GM13977 (cell line): ENCODE measurements at regions not wholly inside any gene's neighbourhood (a gene's known extent, or its start where the extent isn't known, plus 50 kb on each side); places are given as distances from the start of the nearest gene placed in this dataset.

Experiments
- DNase-seq: peaks from one replicate; pipeline ENCODE4 v3.0.0; 2012; ENCODE audit warnings: low spot score
- in situ Hi-C: fragments of 300-500 bp; cut with MboI; formaldehyde crosslinking; loops from one replicate; pipeline ENCODE4 v1.12.0; 2022; ENCODE audit warnings: low sequenced_read_pairs, low pct_unique_long_range_greater_than_20kb, mixed read lengths, inconsistent platforms; ENCODE audit not compliant: unreplicated experiment
- TF ChIP-seq, protein P1 (sequence below): IDR thresholded peaks from 2 replicates; pipeline ENCODE4 v1.5.1; 2012; ENCODE audit warnings: mild to moderate bottlenecking, control low read depth; ENCODE audit not compliant: insufficient read depth; ENCODE audit errors: extremely low read depth, missing control alignments

DNA sequence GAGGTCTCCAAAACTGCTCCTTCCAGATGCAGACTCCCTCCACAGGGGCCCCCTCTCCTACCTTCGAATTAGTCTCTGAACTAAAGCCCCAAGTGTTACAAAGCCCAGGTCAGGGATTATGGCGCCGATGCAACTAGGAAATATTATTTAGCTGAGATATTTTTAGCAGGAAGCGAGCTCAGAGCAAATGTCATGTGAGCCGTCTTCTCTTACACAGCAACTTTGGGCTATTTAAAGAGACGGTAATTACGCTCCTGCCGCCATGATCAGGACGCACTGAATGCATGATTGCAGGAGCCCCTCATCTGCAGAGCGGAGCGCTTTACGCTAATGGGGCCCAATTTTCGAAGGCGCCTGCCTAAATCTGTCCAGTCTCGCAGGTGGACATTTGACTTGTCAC lies 55.3 kb upstream of the TARDBP start:
- TF ChIP-seq, protein P1, sequence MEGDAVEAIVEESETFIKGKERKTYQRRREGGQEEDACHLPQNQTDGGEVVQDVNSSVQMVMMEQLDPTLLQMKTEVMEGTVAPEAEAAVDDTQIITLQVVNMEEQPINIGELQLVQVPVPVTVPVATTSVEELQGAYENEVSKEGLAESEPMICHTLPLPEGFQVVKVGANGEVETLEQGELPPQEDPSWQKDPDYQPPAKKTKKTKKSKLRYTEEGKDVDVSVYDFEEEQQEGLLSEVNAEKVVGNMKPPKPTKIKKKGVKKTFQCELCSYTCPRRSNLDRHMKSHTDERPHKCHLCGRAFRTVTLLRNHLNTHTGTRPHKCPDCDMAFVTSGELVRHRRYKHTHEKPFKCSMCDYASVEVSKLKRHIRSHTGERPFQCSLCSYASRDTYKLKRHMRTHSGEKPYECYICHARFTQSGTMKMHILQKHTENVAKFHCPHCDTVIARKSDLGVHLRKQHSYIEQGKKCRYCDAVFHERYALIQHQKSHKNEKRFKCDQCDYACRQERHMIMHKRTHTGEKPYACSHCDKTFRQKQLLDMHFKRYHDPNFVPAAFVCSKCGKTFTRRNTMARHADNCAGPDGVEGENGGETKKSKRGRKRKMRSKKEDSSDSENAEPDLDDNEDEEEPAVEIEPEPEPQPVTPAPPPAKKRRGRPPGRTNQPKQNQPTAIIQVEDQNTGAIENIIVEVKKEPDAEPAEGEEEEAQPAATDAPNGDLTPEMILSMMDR: no peak
- in situ Hi-C loops: no loop called here

DNA sequence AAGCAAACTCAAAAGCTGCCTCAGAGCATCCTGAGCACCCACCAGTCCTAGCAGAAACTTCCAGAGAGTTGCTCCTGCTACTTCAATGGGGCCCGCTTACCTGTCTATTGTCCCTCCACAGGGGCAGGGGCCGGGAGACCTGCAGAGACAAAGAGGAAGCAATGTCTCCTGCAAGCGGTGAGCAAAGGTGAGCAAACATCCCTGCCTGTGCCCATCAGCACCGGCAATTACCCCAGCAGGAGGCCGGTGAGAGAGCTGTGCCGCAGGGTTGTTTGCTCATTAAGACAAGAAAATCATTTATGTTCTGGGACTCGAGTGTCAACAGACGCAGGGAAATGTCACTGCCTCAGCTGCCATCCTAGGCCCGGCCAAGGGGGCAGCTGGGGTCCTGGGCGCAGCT lies 53.8 kb upstream of the TARDBP start:
- TF ChIP-seq, protein P1: no peak
- DNase-seq: no peak
- in situ Hi-C loops: no loop called here

More for the DNA sequence above, 55.3 kb upstream of the TARDBP start:
- no peak for DNase-seq

DNA sequence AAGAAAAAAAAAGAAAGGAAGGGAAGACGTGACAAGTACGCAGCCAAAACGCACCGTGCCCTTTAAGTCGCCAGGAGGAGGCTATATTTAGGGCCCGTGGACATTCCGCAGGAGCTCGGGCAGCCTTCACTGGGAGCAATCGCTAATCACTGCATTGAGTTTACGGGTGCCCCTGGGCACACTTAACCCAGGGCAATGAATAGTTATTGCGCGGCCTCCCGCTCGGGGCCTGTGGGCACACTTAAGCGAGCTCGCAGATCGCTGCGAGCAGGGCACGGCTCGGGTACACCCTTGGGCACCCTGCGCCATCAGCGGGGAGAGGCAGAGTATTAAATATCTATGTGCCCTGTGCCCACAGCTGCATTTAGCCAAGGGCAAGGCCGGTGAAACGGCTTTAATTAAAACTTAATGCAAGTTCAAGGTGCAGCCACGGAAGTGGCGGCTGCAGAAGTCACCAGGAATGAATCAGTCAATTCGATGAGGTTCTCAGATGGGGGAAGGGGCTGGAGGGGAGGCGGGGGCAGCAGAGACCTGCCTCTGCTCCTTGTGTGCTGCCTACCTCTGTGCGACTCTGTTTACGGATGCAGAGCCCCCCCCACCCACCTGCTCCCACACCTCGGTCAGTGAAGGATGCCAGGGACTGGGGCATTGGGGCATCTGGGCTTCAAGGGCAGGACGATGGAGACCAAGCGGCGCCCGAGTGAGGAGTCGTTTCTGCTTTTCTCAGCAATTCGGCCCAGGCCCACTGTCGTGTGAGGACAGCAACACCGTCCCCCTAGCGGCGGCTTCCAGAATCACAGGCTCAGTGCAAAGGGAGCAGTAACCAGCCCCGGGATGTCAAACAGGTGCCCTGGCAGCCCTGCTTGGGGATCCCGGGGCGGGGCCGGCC lies 51.8 kb upstream of the TARDBP start:
- in situ Hi-C loops: no loop called here
- TF ChIP-seq, protein P1: peak; percentile 90

DNA sequence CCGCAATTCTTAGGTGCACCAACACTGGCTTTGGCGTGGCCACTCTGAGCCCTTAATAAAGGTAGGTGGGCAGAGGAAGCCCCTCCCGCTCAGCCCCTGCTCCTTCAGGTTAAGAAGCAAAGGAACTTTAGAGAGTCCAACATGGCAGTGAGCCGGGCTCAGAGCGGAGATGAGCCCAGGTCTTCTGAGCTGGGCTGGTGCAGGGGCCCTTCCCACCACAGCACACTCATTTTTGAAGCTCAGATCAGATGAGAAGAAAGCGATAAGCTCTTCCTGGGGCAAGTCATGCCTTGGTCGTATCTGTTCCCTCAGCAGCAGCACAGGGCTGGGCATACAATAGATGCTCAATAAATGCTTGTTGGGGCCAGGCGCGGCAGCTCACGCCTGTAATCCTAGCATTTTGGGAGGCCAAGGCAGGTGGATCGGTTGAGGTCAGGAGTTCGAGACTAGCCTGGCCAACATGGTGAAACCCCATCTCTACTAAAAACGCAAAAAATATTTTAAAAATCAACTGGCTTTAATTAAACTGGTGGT lies 51.1 kb upstream of the TARDBP start:
- in situ Hi-C loops: no loop called here
- TF ChIP-seq, protein P1: no peak
- DNase-seq: no peak

More for the DNA sequence above, 51.8 kb upstream of the TARDBP start:
- peak; percentile 89 for DNase-seq

DNA sequence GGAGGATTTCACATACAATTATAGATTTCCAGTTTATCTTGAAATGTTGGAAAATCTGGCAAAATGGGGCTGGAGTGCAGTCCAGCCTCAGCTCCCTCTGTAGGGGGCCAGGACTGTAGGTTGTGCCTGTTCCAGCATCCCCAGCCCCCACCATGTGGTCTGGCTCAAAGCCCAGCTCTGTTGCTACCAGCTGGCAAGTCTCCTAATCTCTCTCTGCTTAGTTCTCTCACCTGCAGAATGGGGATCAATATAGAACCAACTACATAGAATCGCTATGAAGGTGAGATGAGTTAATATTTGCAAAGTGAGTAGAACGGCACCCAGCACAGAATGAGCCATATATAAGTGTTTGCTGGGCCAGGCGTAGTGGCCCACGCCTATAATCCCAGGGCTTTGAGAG lies 50.0 kb upstream of the TARDBP start:
- no peak for DNase-seq
- in situ Hi-C loops: no loop called here
- TF ChIP-seq, protein P1: no peak
